Prostate gland (tissue), 2 donors: ENCODE measurements at regions not wholly inside any gene's neighbourhood (a gene's known extent, or its start where the extent isn't known, plus 50 kb on each side); places are given as distances from the start of the nearest gene placed in this dataset.

Experiments used
- CTCF ChIP-seq, 4 experiments: fragments of 200-600 bp in 2 of 4; fragments of 450-650 bp in 2 of 4; sonication (generic) in 2 of 4; IDR thresholded peaks; 1 replicate in 3 of 4; 2 replicates in 1 of 4; pipeline ENCODE4 v1.5.1; 2016 to 2019; ENCODE audit warnings: antibody characterized with exemption in 4 of 4, mild to moderate bottlenecking in 2 of 4, moderate library complexity in 2 of 4
- POLR2AphosphoS5 ChIP-seq: sonication (generic); formaldehyde crosslinking; IDR thresholded peaks from one replicate; pipeline ENCODE4 v1.6.1; 2017; ENCODE audit warnings: antibody characterized with exemption

DNA sequence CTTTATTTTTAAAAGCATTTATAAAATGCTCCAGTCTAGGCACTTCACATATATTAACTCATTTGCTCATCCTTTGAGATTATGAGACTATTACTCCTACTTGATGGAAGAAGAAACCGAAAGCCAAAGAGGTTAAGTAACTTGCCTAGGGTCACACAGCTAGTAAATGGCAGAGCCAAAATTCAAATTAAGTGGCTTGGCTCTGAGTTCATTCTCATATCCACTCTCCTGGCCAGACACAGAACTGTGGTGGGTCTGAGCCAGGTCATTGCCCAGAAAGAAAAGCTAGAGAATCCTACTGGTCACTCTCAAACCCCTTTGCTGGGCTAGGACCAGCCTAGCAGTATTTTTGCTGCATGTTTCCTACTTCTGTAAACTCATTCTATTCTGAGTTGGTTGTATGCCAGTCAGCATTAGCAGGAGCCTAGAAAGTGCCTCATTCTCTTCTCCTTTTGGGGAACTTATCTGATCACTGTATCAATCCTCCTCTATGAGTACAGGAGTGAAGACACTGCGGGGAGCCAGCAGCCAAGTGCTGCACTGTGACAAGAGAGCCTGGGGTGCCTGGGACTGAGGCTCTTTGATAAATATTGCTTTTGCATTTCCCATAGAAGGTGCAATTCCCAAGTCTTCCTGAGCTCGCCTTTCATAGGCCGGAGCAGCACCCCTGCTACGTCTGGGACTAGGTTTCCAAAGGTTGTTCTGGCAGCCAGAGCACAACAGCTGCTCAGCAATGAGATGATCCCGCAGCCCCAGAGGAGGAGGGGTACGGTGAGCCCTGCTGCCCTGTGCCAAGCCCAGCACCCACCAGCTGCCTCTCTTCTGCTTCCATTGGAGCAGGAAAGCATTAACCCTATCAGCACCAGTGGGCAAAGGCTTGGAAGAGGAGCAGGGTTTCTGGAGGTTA, 728.3 kb downstream of the MAFB start:
- TF ChIP-seq POLR2AphosphoS5 (no peak), CTCF (IDR thresholded peaks at IDR 0.05) (no peak)
